GM19468 (cell line): ENCODE measurements at regions not wholly inside any gene's neighbourhood (a gene's known extent, or its start where the extent isn't known, plus 50 kb on each side); places are given as distances from the start of the nearest gene placed in this dataset.
"Not testable (repeated sequence)": the region's sequence is repeated elsewhere in the genome, so short reads cannot be mapped to it uniquely, and the experiment has no call there.

Experiments
- ATAC-seq: cut with Tn5 transposase; IDR thresholded peaks from one replicate; pipeline ENCODE4 v1.9.1; 2021; ENCODE audit warnings: mild to moderate bottlenecking, moderate library complexity, moderate number of reproducible peaks; ENCODE audit not compliant: unreplicated experiment; ENCODE audit errors: extremely low read depth

DNA sequence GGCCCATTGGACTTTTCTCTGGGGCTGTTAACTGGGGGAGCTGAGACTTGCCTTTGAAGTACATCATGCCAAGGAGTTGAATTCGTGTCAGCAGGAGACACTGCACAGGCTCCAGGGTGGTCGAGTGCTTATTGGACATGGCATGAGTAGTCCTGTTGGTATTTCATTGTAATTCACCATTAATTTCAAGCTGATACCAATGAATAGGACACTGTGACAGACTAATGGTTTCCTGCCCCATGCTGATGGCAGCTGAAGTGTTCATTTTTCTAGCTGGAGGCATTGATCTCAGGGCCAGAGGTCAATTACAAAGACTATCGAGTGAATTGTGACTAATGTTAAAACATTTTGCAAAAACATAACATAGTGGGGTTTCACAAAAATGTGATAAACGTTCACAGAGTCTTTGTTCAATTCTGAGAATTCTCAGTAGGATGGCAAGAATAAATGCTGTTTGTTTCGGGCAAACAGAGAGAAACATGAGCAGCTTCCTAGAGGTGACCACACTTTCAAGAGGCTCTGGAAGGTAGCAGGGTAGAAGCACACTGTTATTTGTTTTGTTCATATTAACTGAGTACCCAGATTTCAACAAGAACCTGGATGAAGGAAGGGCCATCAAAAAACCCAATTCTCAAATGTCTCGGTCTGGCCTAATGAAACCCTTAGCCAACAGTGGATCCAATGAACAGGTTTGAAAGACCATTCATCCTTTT is 90.6 kb upstream of the ARL4C start:
- ATAC-seq: no peak

DNA sequence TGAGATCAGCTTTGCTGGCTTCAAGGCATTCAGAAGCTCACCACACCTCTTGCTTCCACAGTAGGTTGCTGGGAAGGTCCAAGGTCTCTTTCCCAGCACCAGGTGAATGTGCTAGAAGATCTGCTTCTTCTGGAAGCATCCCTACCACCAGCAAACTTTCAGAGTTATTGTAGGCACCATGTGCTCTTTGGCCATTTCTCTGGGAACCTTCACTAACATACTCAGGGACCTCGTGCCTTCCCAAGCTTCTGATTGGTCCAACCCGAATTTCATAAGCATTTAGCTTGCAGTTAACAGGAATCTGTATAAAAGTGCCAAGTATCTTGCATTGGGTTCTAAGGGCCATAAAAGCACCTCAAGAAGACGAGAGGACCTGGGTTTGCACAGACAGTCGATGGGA is 86.5 kb upstream of the ARL4C start:
- ATAC-seq: no peak

DNA sequence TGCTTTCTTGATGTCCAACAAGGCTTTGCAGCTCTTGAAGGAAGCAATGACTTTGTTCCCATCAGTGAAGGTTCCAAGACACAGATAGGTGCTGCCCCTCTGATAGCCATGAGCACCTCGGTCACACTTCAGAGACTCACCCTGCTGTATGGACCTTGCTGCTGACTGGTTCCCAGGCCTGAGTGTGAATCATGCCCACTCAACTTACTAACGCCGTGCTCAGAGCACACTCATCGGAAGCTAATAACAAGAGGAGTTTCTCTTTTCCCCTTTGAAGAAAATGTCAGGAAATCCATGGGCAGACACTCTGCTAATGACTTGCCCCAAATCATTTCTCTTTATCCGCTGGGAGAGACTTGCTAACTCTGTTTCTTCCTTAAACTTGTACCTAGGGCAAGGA is 83.8 kb upstream of the ARL4C start:
- ATAC-seq: no peak

DNA sequence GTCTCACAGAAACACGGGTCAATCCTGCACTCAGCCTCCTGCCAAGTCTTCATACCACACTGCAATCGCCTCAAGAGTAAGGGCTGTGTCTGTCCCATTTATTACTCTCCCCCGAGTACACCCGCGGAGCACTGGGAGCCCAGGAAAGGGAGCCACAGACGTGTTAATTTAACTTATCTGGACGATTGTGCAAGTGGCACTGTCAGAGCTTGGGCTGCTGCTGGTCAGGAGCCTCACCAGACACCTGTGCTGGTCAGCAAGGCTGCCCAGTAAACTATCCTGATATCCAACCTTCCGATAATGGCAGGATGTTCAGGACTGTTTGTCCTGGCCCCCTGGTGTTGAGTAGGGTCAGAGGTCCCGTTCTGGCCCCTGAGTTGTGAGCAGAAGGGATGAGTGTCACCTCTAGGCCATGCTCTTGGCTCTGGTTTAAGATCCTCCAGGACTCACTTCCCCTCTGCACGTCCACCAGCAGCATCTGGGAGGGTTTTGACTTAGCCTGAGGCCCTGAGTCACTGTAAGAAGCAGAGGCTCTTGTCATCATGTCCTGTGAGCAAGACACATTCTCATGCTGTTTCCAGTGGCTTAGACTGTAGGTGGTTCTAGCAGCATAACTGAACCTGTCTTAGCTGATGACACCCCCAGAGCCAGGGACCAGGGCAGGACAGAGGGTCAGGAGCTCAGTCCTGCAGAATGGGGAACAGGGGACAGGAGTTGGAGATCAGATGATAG is 82.5 kb upstream of the ARL4C start:
- ATAC-seq: no peak

DNA sequence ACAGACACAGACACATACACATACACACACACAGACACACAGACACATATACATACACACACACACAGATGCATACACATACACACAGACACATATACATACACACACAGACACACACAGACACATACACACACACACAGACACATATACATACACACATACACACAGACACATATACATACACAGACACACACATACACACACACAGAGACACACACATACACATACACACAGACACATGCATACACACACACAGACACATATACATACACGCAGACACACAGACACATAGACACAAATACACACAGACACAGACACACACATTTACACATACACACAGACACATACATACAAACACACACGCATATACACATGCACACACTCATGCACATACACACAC is 81.5 kb upstream of the ARL4C start:
- ATAC-seq: no peak

DNA sequence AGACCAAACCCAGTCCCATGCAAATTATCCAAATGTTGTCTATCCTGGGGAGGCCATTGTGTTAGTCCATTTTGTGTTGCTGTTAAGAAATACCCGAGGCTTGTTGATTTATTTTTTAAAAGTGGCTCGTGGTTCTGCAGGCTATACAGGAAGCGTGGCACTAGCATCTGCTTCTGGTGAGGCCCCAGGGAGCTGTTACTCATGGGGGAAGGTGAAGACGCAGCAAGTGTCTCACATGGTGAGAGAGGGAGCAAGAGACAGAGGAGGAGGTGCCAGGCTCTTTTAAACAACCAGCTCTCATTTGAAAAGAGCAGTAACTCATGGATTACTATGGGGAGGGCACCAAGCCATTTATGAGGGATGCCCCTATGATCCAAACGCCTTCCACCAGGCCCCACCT is 80.3 kb upstream of the ARL4C start:
- no peak for ATAC-seq

DNA sequence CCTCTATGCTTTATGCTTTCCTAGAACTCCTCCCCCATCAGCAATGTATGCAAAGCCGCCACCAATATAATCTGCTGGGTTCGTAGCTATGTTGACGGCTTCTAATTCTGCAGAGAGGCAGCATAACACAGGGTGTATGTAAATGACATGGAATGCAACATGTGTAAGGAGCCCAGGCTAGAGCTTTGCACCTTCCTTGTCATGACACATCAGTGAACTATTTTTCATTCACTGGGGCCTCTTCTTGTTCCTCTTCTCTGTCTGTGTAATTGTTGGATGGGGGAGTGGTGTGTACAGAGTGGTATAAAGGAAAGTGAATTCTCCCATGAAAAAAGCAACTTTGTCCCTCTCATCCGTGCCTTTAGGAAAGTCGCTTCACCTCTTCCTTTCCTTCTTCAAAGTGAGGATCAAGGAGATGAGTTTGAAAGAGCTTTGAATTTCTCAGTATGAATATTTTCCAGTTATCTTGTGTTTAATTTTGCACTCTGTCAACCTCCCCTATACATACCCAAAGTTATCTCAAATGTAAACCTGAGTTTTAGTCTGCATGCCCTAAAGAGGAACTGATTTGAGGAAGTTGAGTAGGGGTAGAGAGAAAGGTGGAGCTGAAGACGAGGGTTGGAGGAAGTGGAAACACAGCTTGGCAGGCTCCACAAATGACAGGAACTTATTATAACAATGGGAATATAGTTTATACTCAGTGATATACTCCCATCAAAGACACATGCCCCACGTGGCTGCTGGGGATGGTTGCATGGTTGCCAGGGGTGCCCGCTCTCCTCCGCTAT is 74.9 kb upstream of the ARL4C start:
- no peak for ATAC-seq

DNA sequence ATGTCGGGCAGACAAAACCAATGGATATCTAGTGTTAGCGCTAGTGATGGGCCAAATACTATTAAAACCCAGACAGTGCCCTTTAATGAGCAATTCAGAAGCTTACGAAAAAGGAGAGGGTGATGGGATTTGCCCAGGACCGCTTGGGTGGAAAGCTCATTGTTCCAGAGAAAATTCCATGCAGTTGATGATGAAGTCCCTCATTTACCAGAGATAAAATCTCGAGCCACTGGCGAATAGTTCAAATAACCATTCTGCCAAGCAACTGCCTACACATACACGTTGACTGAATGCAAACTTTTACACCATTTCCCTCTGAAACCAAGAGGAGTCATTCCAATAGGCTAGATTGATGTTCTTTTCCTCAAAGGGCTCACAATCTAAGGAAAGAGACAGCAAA is 73.6 kb upstream of the ARL4C start:
- ATAC-seq: no peak

DNA sequence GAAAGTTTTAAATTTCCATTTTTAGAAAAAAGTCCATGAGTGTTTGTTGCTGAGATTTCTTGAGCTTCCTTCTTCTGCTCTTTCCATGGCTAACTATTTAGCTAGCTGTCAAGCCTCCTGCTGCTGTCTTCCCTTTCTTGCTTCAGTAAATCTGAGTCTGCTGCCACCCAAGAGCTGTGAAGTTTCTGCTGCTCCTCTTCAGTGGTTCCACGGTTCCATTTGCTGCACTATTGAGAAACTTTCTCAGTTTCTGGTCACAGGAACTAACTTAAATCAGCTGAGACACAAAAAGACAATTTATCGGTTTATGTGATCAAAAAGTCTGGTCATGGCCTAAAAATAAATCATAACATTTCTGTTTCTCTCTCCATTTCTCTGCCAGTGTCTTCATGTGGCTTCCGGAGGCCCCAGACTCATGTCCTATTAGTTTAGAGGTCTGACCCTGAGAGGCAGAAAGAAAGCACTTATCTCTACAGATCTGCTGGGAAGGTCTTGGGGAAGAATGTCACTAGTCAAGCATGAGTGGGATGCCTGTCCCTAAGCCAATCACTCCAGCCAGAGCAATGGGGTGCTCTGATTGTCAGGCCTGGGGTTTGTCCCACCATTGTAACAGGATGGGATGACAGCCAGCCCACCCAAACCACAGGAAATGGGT is 73.0 kb upstream of the ARL4C start:
- ATAC-seq: no peak

DNA sequence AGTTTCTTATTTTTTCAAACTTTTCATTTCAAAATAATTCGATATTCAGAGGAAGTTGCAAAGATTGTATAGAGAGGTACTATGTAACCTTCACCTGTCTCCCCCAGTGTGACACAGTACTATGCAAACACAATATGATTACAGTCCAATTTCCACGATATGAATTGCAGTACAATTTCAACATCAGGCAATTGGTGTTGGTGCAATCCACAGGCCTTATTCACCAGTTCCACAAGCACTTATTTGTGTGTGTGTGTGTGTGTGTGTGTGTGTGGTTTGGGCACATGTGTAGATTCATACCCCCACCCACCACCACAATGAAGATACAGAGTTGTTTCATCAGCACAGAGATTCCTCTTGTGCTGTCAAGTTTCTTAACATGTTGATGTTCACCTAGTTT is 69.7 kb upstream of the ARL4C start:
- ATAC-seq: no peak

DNA sequence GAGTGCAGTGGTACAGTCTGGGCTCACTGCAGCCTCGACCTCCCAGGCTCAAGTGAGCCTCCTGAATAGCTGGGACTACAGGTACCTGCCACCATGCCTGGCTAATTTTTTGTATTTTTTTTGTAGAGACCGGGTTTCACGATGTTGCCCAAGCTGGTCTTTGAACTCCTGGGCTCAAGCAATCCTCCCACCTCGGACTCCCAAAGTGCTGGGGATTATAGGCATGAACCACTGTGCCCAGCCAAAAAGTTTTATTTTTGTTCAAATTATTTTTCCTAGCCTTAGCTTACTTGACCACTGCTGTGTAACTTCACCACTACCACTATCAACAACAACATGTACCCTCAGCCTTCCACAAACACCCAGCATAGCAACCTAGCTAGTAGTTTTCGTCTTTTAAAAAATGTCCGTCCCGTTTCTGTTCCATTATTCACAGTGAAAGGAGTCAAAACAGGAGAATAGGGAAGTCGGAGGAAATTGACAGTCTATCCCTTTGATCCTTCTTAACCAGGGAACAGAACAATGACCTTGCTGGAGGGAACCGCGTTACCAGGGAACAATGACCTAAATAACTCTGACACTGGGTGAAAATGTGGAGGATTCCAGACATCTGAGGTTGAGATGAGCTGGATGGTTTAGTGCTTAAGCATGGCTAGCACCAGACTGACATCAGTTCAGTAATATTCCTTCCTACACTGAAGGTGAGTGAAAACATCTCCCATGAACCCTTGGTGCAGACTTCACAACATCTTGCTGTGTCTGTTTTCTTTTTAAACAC is 69.2 kb upstream of the ARL4C start:
- no peak for ATAC-seq

DNA sequence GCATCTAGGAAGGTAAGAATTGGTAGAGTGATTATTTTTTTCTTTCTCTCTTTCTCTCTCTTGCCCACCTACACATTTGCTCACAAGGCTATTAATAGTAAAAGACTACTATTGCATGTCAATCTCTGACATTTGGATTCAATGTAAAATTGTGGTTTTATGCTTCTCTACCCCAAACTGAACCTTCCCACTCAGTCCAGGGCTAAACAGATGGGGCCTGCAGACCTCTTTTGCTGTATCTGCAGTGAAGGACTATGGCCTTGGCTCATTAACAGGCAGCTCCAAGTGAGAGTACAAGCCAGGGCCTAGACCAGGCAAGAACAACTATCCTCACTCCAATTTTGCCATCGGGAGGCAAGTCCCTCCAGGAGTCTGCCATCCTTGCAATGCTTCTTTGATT is 68.3 kb upstream of the ARL4C start:
- ATAC-seq: no peak

DNA sequence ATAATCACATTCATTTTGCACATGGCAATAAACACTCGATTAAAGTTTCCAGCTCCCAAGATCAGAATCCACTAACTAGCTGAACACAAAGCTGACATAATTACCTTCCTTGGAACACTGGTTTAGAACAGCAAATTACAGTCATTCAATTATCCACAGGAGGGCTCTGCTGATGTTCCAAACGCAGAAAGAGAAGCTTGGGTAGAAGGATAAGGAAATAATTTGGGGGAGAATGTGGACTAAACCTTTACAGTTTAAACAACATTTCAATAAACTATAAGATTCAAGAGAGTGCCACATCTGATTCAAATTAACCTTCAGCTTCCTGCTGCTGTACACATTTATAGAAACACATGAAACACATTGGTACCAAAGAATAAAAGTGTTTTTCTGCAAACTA is 67.8 kb upstream of the ARL4C start:
- no peak for ATAC-seq

DNA sequence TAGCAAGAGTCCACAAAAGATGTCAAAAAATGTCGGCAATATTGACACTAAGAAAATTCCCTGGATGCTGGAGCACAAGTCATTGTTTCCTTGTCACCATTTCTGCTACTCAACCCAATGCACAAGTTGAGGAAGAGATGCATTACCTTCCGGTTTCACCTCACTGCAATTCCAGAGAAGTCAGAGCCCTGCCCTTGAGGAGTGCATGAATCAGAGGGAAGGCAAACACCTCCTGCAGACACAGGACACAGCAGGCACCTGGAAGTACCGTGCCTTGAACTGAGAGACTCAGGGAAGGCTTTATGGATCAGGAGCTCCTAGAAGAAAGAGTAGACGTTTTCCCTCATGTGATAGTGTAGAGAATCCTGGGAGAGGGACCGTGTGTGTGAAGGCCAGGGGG is 62.7 kb upstream of the ARL4C start:
- ATAC-seq: no peak

DNA sequence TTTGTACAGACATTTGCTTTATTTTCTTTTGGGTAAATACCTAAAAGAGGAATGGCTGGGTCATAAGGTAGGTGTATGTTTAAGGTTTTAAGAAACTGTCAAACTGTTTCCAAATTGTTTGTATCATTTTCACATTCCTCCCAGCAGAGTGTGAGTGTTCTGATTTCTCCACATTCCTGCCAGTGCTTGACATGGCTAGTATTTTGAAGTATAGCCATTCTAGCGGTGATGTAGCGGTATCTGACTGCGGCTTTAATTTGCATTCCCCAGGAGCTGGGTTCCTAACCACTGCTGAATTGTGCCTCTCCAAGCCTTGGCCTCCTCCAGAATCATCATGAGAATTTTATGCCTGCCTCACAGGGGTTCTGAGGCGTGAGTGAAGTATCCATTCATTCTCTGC is 61.8 kb upstream of the ARL4C start:
- ATAC-seq: no peak

DNA sequence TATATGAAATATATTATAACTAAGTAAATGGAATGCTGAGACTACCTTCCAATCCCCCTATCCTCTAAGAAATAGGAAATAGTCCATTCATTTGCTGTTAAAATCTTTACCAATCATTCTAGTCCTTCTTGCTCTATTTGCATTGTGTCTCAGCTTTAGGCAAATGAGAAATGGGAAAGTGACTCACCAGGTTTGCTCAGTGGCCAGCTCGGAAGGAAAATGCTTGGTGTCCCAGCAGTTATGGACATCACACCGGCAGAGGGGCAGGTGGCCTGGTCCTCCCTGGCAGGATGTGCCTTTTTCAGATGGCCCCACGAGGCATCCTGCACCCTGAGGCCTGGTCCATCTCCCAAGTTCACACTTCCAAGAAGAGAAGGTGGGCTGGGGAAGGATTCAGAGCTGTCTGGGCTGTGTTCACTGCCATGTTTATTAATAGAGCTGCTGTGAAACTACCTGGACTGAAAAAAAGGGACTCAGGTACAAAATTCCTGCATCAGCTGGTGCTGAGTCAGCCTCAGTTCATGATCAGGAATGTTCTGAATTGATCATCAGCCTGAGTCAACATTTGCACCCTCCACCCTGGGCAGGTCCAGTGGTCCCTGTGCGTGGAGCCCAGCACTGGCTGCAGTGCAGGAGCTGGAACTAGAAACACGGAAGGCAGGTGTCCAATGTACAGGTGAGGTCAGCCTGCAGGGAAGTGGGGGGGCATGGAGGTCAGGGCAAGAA is 60.1 kb upstream of the ARL4C start:
- no peak for ATAC-seq

DNA sequence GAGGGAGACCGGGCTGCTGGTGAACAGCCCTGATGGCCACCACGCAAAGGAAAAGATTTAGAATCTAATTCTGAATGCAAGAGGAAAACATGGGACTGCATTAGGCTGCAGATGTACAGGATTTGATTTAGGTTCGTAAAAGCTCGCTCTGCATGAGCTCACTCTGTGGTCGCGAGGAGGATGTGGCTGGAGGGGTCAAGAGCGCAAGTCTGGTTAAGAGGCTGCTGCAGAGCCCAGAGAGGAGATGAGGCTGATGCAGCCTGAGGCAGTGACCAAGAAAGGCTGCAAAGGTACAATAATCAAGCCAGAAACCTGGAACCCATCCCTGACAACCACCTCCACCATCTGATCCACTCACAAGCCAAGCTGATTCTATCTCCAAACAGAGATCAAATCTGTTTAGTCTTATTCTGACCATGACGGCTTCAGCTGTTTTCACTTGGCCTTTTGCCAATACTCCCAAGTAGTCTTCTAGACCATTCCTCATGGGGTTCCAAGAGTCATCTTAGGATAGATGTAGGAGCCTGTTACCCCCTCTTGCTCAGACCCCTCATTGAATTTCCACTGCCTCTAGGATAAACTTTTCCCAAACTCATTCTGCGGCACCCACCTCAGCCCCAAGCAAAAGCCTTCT is 58.9 kb upstream of the ARL4C start:
- no peak for ATAC-seq

DNA sequence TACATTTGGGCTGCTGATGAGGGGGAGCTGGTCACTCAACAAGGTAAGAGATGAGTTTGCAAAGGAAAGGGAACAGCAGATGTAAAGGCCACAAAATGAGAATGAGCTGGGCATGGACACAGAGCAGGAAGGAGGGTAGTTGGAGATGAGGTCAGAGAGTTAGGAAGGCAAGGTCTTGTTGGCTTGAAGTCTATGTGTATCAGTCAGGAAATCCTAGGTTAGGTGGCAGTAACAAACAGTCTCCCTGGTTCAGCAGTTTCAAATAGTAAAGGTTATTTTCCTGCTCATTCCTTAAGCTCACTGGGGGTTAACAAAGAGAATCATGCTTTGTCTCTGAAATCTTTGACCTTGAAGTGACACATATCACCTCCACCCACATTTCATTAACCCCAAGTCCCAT is 58.3 kb upstream of the ARL4C start:
- no peak for ATAC-seq

DNA sequence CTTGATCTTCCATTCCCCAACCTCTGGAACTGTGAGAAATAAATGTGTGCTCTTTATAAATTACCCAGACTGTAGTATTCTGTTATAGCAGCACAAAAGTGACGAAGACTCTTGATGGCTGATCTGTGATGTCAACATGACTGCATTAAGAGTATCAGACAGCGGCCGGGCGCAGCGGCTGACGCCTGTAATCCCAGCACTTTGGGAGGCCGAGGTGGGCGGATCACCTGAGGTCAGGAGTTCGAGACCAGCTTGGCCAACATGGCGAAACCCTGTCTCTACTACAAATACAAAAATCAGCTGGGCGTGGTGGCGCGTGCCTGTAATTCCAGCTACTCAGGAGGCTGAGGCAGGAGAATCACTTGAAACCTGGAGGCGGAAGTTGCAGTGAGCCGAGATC is 56.3 kb upstream of the ARL4C start:
- not testable (repeated sequence) for ATAC-seq
